ENCODE measurements at regions not wholly inside any gene's neighbourhood (a gene's known extent, or its start where the extent isn't known, plus 50 kb on each side); places are given as distances from the start of the nearest gene placed in this dataset.
A peak's percentile ranks its signal among the peaks of the same experiment; 100 is the strongest.

- H2AFZ ChIP-seq (ENCODE audit: low read length), result no peak overlapping the region
These were observed 144.6 kb downstream of the LRIG2 start for GRCh38 chr1:113217447-113218208.

GRCh38 chr1:113219377-113219776, 146.4 kb downstream of the LRIG2 start:
- TF ChIP-seq EZH2phosphoT487 (IDR thresholded peaks at IDR 0.05; ENCODE audit: low read length) (no peak), CTCF (IDR thresholded peaks at IDR 0.05; ENCODE audit: low read length) (peak; percentile 5; the same call in 1 of the 2 replicates)
- DNase-seq, result no peak
- no peak overlapping the region for H3K27ac ChIP-seq (ENCODE audit: low read length)
- H3K4me3 ChIP-seq (ENCODE audit: low read length), result no peak overlapping the region
- H3K9me3 ChIP-seq (replicated peaks; ENCODE audit: insufficient read depth, low read length), result no peaks in the 10 kb centered on the region
- H3K9ac ChIP-seq (ENCODE audit: low read length), result no peak overlapping the region
- no peaks in the 10 kb centered on the region for H3F3A ChIP-seq (ENCODE audit: insufficient read depth, low read length)
- H3K4me1 ChIP-seq (ENCODE audit: low read length), result no peaks in the 10 kb centered on the region
- H2AFZ ChIP-seq (ENCODE audit: low read length), result no peak overlapping the region
- H3K36me3 ChIP-seq (replicated peaks; ENCODE audit: insufficient read depth, low read length), result no peaks in the 10 kb centered on the region
- H3K9me2 ChIP-seq (replicated peaks; ENCODE audit: insufficient read depth, low read length), result no peaks in the 10 kb centered on the region
- H4K20me1 ChIP-seq (ENCODE audit: insufficient read depth, low read length), result no peaks in the 10 kb centered on the region
- no peaks in the 10 kb centered on the region for H3K79me2 ChIP-seq (ENCODE audit: low read length)
- H3K4me2 ChIP-seq (ENCODE audit: low read depth, low read length), result no peak overlapping the region
- H3K27me3 ChIP-seq (replicated peaks; ENCODE audit: insufficient read depth, low read length), result no peaks in the 10 kb centered on the region

More at GRCh38 chr1:113217447-113218208, 144.6 kb downstream of the LRIG2 start:
- no peak overlapping the region for H3K4me2 ChIP-seq (ENCODE audit: low read depth, low read length)
- H3K79me2 ChIP-seq (ENCODE audit: low read length), result no peaks in the 10 kb centered on the region
- no peak overlapping the region for H3K27ac ChIP-seq (ENCODE audit: low read length)
- H3K9me2 ChIP-seq (replicated peaks; ENCODE audit: insufficient read depth, low read length), result no peaks in the 10 kb centered on the region
- H3K4me3 ChIP-seq (ENCODE audit: low read length), result no peak overlapping the region
- DNase-seq, result no peak
- no peaks in the 10 kb centered on the region for H4K20me1 ChIP-seq (ENCODE audit: insufficient read depth, low read length)
- H3K4me1 ChIP-seq (ENCODE audit: low read length), result no peaks in the 10 kb centered on the region
- H3K9ac ChIP-seq (ENCODE audit: low read length), result no peak overlapping the region
- H3F3A ChIP-seq (ENCODE audit: insufficient read depth, low read length), result no peaks in the 10 kb centered on the region
- TF ChIP-seq CTCF (IDR thresholded peaks at IDR 0.05; ENCODE audit: low read length) (no peak), EZH2phosphoT487 (IDR thresholded peaks at IDR 0.05; ENCODE audit: low read length) (no peak), EZH2 (optimal IDR thresholded peaks at IDR 0.05; ENCODE audit: low read depth, low read length) (no peak)
- H3K9me3 ChIP-seq (replicated peaks; ENCODE audit: insufficient read depth, low read length), result no peaks in the 10 kb centered on the region
- H3K36me3 ChIP-seq (replicated peaks; ENCODE audit: insufficient read depth, low read length), result no peaks in the 10 kb centered on the region
- H3K27me3 ChIP-seq (replicated peaks; ENCODE audit: insufficient read depth, low read length), result no peaks in the 10 kb centered on the region

GRCh38 chr1:113219828-113220227, 146.8 kb downstream of the LRIG2 start:
- no peaks in the 10 kb centered on the region for H3K27me3 ChIP-seq (replicated peaks; ENCODE audit: insufficient read depth, low read length)
- TF ChIP-seq EZH2 (optimal IDR thresholded peaks at IDR 0.05; ENCODE audit: low read depth, low read length) (no peak), EZH2phosphoT487 (IDR thresholded peaks at IDR 0.05; ENCODE audit: low read length) (no peak), CTCF (IDR thresholded peaks at IDR 0.05; ENCODE audit: low read length) (no peak)
- H3K36me3 ChIP-seq (replicated peaks; ENCODE audit: insufficient read depth, low read length), result no peaks in the 10 kb centered on the region
- no peaks in the 10 kb centered on the region for H4K20me1 ChIP-seq (ENCODE audit: insufficient read depth, low read length)
- H3K4me1 ChIP-seq (ENCODE audit: low read length), result no peaks in the 10 kb centered on the region
- H3K79me2 ChIP-seq (ENCODE audit: low read length), result no peaks in the 10 kb centered on the region
- H3K4me3 ChIP-seq (ENCODE audit: low read length), result no peak overlapping the region
- no peak overlapping the region for H3K27ac ChIP-seq (ENCODE audit: low read length)
- no peak overlapping the region for H3K9ac ChIP-seq (ENCODE audit: low read length)
- H3K9me2 ChIP-seq (replicated peaks; ENCODE audit: insufficient read depth, low read length), result no peaks in the 10 kb centered on the region
- H2AFZ ChIP-seq (ENCODE audit: low read length), result no peak overlapping the region
- no peak for DNase-seq
- no peak overlapping the region for H3K4me2 ChIP-seq (ENCODE audit: low read depth, low read length)
- no peaks in the 10 kb centered on the region for H3F3A ChIP-seq (ENCODE audit: insufficient read depth, low read length)
- no peaks in the 10 kb centered on the region for H3K9me3 ChIP-seq (replicated peaks; ENCODE audit: insufficient read depth, low read length)
